Lower leg skin (tissue), 4 donors: ENCODE measurements at regions not wholly inside any gene's neighbourhood (a gene's known extent, or its start where the extent isn't known, plus 50 kb on each side); places are given as distances from the start of the nearest gene placed in this dataset.

Experiments used
- DNase-seq, 2 donors: peaks; one replicate each; pipeline ENCODE4 v3.0.0-alpha.2; 2019; ENCODE audit warnings: low spot score in 2 of 2
- H3K4me3 ChIP-seq: fragments of 200-600 bp; sonication (generic); 2 replicates; pipeline ENCODE4 v1.5.1; 2017; ENCODE audit warnings: mild to moderate bottlenecking, low read depth; ENCODE audit not compliant: poor library complexity, severe bottlenecking
- CTCF ChIP-seq, 3 donors: fragments of 450-650 bp; IDR thresholded peaks; one replicate each; pipeline ENCODE4 v1.5.1; 2016; ENCODE audit warnings: antibody characterized with exemption in 3 of 3, mild to moderate bottlenecking in 3 of 3, moderate library complexity in 2 of 3
- POLR2A ChIP-seq, 2 donors: fragments of 450-650 bp; IDR thresholded peaks; one replicate each; pipeline ENCODE4 v1.6.1; 2016 to 2017; ENCODE audit warnings: antibody characterized with exemption in 2 of 2, mild to moderate bottlenecking in 1 of 2, moderate library complexity in 1 of 2
- WGBS, 2 donors: methylation state at CpG; one replicate each; pipeline ENCODE4 v1.1.5; 2018; 5-methylcytosine and 5-hydroxymethylcytosine counted together
- intact Hi-C: fragments of 100-400 bp; cut with DNase I; formaldehyde crosslinking; loops from one replicate; pipeline ENCODE4 v1.15.0; 2023; ENCODE audit warnings: low total_unique reads

- DNase-seq: no peak
- intact Hi-C loops: no loop called here
- H3K4me3 ChIP-seq: no peak overlapping the region
- 74 to 82% methylated on average over 4 of the region's 4 CpGs for WGBS, 2 donors
- no peak for TF ChIP-seq POLR2A (IDR thresholded peaks at IDR 0.05)
- TF ChIP-seq CTCF (IDR thresholded peaks at IDR 0.05): no peak
These were observed 116.2 kb upstream of the ST6GAL2 start for GRCh38 chr2:107001964-107002696.

- H3K4me3 ChIP-seq: no peak overlapping the region
- WGBS, 2 donors: 76 to 91% methylated on average over 1 of the region's 1 CpG
- intact Hi-C loops: no loop called here
These were observed 116.8 kb upstream of the ST6GAL2 start for GRCh38 chr2:107002735-107003134.

GRCh38 chr2:107005853-107006252, 119.9 kb upstream of the ST6GAL2 start:
- 80% methylated on average over 6 of the region's 6 CpGs for WGBS, 2 donors
- H3K4me3 ChIP-seq: no peak overlapping the region
- no peak for DNase-seq
- TF ChIP-seq CTCF (IDR thresholded peaks at IDR 0.05): no peak
- no peak for TF ChIP-seq POLR2A (IDR thresholded peaks at IDR 0.05)
- intact Hi-C loops: no loop called here

More at GRCh38 chr2:107002735-107003134, 116.8 kb upstream of the ST6GAL2 start:
- no peak for DNase-seq
- no peak for TF ChIP-seq POLR2A (IDR thresholded peaks at IDR 0.05)
- TF ChIP-seq CTCF (IDR thresholded peaks at IDR 0.05): no peak

GRCh38 chr2:107006836-107007235, 120.9 kb upstream of the ST6GAL2 start:
- 70 to 79% methylated on average over 2 of the region's 2 CpGs for WGBS, 2 donors
- no peak for DNase-seq
- intact Hi-C loops: no loop called here
- H3K4me3 ChIP-seq: no peak overlapping the region
- TF ChIP-seq POLR2A (IDR thresholded peaks at IDR 0.05) (no peak), CTCF (IDR thresholded peaks at IDR 0.05) (no peak)

GRCh38 chr2:107007927-107008326, 122.0 kb upstream of the ST6GAL2 start:
- WGBS, 2 donors: 66 to 80% methylated on average over 3 of the region's 3 CpGs
- intact Hi-C loops: no loop called here

More at GRCh38 chr2:107007927-107008326, 122.0 kb upstream of the ST6GAL2 start:
- H3K4me3 ChIP-seq: no peak overlapping the region
- DNase-seq: no peak
- TF ChIP-seq CTCF (IDR thresholded peaks at IDR 0.05) (no peak), POLR2A (IDR thresholded peaks at IDR 0.05) (no peak)
